ENCODE measurements at regions not wholly inside any gene's neighbourhood (a gene's known extent, or its start where the extent isn't known, plus 50 kb on each side); places are given as distances from the start of the nearest gene placed in this dataset.

DNA sequence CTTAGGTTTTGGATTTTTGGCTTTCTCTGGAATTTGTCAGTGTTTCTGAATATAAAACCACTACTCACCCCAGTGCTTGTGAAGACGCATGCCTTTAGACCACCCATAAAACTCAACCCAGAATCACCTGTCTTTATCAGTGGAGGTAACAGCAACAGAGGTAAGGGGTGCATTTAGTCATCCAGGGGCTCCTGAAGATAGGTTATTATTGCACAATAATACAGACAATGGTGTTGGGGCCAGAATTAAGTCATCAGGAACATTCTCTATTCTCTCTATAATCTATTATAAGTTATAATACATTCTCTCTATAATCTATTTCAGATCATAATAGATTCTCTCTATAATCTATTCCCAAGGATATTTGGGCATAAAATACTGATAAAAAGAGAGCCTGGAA lies 100.2 kb upstream of the KCNQ5 start:
- no peak overlapping the region for H3K27ac Mint-ChIP-seq (ENCODE audit: unreplicated experiment)

DNA sequence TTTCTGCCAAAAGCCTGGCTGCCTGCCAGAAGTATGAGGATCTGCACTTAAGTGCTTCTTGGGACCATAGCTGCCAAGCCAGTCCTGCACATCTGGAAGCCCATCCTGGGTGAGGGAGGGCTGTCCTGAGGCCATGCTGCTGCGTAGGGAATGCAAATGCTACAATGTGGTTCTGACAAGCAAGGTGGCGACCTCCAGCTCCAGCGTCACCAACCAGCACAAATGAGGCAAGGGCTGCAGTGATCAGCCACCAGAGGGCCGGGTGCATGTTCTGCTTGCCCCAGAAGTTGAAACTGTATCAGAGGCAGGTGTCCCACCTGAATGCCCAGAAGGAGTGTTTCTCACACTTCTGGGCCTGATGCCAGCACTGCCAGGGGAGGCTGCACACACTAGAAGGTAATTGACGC lies 99.1 kb upstream of the KCNQ5 start:
- TF ChIP-seq, protein P1, sequence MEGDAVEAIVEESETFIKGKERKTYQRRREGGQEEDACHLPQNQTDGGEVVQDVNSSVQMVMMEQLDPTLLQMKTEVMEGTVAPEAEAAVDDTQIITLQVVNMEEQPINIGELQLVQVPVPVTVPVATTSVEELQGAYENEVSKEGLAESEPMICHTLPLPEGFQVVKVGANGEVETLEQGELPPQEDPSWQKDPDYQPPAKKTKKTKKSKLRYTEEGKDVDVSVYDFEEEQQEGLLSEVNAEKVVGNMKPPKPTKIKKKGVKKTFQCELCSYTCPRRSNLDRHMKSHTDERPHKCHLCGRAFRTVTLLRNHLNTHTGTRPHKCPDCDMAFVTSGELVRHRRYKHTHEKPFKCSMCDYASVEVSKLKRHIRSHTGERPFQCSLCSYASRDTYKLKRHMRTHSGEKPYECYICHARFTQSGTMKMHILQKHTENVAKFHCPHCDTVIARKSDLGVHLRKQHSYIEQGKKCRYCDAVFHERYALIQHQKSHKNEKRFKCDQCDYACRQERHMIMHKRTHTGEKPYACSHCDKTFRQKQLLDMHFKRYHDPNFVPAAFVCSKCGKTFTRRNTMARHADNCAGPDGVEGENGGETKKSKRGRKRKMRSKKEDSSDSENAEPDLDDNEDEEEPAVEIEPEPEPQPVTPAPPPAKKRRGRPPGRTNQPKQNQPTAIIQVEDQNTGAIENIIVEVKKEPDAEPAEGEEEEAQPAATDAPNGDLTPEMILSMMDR (IDR thresholded peaks at IDR 0.05) = no peak
- H3K27me3 Mint-ChIP-seq (ENCODE audit: low read depth) = no peaks in the 10 kb centered on the region

More for the DNA sequence above, 100.2 kb upstream of the KCNQ5 start:
- Mint-ChIP-seq H3K36me3 (ENCODE audit: low read depth) (no peaks in the 10 kb centered on the region), H3K27me3 (ENCODE audit: low read depth) (peaks cover 2% of the 10 kb centered on the region), H3K9me3 (ENCODE audit: low read depth) (no peaks in the 10 kb centered on the region), H3K4me1 (ENCODE audit: low read depth) (peaks cover 4% of the 10 kb centered on the region), H3K4me3 (ENCODE audit: unreplicated experiment) (no peak overlapping the region)
- DNase-seq (ENCODE audit: low spot score) = no peak
- TF ChIP-seq, protein P1 (IDR thresholded peaks at IDR 0.05) = no peak

DNA sequence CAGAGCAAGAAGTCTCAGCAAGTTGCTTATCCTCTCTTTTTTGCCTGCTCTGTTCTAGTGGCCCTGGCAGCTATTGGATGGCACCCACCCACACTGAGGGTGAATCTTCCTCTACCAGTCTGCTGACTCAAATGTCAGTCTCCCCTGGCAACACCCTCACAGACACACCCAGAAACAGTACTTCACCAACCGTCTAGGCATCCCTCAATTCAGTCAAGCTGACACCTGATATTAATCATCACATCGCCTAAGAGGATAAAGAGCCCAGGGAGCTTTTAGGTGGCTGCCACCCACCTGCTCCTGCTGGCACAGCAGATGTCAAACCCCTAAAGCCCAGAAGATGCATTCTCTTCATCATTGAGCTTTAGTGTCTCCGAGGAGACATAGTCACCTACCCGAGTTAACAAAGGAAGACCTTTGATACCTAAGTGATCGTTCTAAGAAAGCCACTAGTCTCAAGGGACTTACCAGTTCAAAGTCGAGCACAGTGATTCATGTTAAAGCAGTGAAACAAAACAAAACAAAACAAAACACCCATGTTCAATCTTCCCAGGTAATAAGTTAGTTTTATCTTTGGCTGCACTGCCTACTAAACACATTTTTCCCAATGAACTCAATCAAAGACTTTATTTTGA lies 97.7 kb upstream of the KCNQ5 start:
- TF ChIP-seq, protein P1 (IDR thresholded peaks at IDR 0.05) = no peak
- no peaks in the 10 kb centered on the region for H3K9me3 Mint-ChIP-seq (ENCODE audit: low read depth)
- no peak overlapping the region for H3K4me3 Mint-ChIP-seq (ENCODE audit: unreplicated experiment)
- H3K27ac Mint-ChIP-seq (ENCODE audit: unreplicated experiment) = no peak overlapping the region
- DNase-seq (ENCODE audit: low spot score) = no peak
- H3K36me3 Mint-ChIP-seq (ENCODE audit: low read depth) = no peaks in the 10 kb centered on the region
- no peaks in the 10 kb centered on the region for H3K27me3 Mint-ChIP-seq (ENCODE audit: low read depth)
- peaks cover 4% of the 10 kb centered on the region for H3K4me1 Mint-ChIP-seq (ENCODE audit: low read depth)

More for the DNA sequence above, 99.1 kb upstream of the KCNQ5 start:
- Mint-ChIP-seq H3K9me3 (ENCODE audit: low read depth) (no peaks in the 10 kb centered on the region), H3K27ac (ENCODE audit: unreplicated experiment) (no peak overlapping the region), H3K4me1 (ENCODE audit: low read depth) (peaks cover 4% of the 10 kb centered on the region), H3K4me3 (ENCODE audit: unreplicated experiment) (no peak overlapping the region), H3K36me3 (ENCODE audit: low read depth) (no peaks in the 10 kb centered on the region)
- no peak for DNase-seq (ENCODE audit: low spot score)

DNA sequence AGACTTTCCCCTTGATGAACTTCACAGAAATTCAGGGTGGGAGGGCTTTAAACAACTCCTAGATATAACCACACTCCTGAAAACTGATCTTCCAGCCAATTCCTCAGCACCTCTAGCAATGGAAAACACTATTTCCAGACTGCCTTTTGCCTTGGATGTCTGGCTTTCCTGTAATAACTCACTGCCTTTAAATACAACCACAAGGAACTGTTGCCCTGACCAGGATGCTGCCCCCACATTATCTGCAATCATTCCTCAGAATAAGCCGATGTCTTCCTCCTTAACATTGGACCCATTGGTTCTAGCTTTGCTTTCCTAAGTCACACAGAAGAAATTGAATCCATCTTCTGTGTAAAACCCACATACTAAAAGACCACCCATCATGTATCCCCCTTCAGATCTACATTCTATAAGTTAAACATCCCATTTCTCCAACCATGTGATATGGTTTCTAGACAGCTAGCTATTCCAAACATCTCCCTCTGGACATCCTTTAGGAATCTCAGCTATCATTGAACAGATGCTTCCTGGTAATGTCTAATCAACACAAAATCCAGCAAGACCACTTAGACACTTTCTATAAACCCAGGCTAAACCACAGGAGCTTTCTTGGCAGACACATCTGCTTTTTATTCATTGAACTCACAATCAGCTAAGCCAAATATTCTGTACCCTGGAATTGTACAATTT lies 95.9 kb upstream of the KCNQ5 start:
- H3K27ac Mint-ChIP-seq (ENCODE audit: unreplicated experiment) = no peak overlapping the region
- H3K4me1 Mint-ChIP-seq (ENCODE audit: low read depth) = peaks cover 4% of the 10 kb centered on the region
- no peaks in the 10 kb centered on the region for H3K36me3 Mint-ChIP-seq (ENCODE audit: low read depth)
- no peaks in the 10 kb centered on the region for H3K9me3 Mint-ChIP-seq (ENCODE audit: low read depth)
- no peak for DNase-seq (ENCODE audit: low spot score)
- H3K27me3 Mint-ChIP-seq (ENCODE audit: low read depth) = peaks cover 3% of the 10 kb centered on the region
- H3K4me3 Mint-ChIP-seq (ENCODE audit: unreplicated experiment) = no peak overlapping the region
- TF ChIP-seq, protein P1 (IDR thresholded peaks at IDR 0.05) = no peak

DNA sequence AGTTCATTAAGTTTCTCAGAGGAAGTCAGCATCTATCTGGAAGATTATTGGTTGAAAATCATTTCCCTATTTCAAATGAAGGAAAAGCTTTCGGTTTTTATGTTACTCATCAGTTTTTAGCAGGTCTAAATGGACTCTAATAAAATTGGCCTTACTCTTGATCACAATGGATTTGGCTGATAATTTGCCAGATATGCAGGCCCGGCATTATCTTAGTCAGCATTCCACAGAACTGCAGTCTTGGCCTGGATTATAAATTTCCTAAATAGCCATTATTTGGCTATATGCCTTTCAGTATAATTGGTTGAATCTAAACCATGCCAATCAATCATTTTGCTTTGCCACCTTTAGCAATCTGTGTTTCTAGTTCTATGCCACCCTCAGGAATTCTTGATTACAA lies 91.7 kb upstream of the KCNQ5 start:
- TF ChIP-seq, protein P1 (IDR thresholded peaks at IDR 0.05) = no peak
- Mint-ChIP-seq H3K9me3 (ENCODE audit: low read depth) (no peaks in the 10 kb centered on the region), H3K27ac (ENCODE audit: unreplicated experiment) (no peak overlapping the region), H3K27me3 (ENCODE audit: low read depth) (peaks cover 3% of the 10 kb centered on the region), H3K4me1 (ENCODE audit: low read depth) (peaks cover 8% of the 10 kb centered on the region), H3K4me3 (ENCODE audit: unreplicated experiment) (no peak overlapping the region), H3K36me3 (ENCODE audit: low read depth) (no peaks in the 10 kb centered on the region)
- no peak for DNase-seq (ENCODE audit: low spot score)
